Suppressor macrophage (primary cell): ENCODE measurements at regions not wholly inside any gene's neighbourhood (a gene's known extent, or its start where the extent isn't known, plus 50 kb on each side); places are given as distances from the start of the nearest gene placed in this dataset.
A peak's percentile ranks its signal among the peaks of the same experiment; 100 is the strongest.

Experiments
- DNase-seq, 4 experiments: peaks; one replicate each; pipeline ENCODE4 v3.0.0-alpha.2; 2020 to 2022

DNA sequence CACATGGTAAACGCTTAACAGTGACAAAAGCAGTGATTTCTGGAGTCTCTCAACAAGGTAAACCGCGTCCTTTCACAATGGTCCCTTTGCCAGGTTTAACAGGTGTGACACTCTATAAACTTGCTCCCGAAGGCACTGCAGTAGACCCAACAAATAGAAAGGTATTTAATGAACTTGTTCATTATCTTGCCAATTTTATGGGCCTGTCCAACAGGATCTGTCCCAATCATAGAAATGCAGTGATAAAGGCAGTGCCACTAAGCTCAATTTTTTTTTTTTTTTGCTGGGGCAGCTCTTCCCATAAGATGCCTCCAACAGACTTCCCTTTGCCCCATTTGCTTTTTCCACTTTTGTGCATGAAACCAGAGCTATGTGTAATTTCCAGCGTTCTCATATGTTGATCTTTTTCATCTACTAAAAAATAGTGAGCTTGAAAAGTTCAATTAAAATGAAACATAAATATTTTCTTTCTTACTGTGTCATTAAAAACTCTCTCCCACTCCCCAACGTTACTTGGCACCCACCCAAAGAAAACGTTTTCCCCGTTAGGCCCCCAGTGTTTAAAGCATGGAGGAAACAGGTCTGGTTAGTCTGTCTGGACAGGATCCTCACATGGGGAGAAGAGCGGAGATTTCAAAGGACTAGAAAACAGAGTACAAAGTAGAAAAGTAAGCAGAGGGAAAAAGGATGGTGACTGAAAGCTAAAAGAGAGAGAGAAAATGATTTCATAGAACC, 80.9 kb upstream of the SPATA31D4 start:
- DNase-seq: no peak

DNA sequence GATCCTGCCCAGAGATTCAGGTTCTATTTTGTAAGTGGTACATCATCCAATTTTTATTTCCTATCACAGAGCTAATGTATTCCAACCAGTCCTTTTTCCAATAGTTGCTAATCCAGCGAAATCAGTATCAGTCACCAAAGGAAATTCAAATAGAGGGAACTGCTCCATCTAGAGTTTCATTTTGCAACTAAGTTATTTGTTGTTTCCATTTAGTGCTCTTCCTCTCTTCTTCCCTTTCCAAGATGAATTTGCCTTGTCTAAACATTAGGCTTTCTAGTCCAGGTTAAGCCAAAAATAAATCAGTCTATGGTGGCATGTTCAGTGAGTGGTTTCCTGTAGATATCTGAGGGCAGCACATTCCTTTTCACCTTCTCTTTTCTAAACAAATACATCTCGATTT, 79.8 kb upstream of the SPATA31D4 start:
- DNase-seq: peak in 2 of 4 experiments; percentile 24 to 31

DNA sequence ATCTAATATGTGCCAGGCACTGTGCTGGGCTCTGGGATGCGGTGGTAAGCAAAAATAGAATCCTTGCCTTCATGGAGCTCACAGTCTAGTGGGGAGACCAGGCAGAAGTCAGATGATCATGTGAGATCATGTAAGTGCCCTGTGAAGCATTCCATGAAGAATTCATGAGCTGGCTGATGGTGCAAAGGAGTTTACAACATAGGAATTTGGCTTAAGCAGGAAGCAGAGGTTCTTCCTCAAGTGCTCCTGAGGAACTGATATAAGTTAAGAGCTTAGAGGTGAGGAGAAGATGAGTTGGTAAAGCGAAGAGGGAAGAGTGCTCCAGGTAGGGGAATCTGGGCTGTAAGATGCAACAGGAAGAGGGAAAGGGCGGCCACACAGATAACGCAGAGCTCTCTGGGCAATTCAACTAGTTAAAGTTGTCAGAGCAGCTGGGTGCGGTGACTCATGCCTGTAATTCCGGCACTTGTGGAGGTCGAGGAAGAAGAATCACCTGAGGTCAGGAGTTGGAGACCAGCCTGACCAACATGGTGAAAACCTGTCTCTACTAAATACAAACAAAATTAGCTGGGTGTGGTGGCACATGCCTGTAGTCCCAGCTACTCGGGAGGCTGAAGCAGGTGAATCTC, 78.5 kb upstream of the SPATA31D4 start:
- no peak for DNase-seq

DNA sequence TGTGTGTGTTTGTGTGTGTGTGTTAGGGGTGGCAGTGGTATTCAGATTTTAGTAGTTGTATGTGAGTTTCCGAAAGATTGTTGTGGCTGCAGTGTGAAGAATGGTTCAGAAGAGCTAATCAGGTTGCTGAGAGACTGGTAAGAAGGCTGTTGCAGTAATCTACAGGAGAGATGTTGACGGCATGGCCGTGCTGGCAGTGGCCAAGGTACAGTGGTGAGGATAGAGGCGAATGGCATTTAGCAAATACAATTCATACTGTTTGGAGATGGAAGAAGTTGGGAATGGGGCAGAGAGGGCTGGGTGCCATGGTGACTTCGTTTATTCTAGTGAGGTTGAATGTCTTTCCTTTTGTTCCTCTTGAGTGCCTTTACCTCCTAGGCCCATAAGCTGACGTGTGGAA, 77.5 kb upstream of the SPATA31D4 start:
- no peak for DNase-seq

DNA sequence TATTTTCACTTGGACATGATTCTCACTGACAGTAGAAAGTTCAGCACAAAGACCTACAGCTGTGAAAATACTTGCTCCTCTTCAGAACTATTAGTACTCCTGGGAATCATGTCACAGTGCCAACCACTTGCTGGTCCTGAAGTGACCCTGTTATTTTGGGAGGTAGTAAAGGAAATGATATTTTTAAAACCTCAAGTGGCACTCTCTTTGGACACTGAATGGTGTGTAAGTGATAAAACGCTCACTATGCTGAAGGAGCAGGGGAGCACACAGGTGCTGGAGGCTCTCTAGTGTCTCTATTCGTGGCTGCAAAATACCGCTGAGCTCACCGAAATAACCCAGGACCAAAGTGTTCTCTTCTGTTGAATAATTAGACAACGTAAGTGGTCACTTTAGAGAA, 76.9 kb upstream of the SPATA31D4 start:
- DNase-seq: no peak

DNA sequence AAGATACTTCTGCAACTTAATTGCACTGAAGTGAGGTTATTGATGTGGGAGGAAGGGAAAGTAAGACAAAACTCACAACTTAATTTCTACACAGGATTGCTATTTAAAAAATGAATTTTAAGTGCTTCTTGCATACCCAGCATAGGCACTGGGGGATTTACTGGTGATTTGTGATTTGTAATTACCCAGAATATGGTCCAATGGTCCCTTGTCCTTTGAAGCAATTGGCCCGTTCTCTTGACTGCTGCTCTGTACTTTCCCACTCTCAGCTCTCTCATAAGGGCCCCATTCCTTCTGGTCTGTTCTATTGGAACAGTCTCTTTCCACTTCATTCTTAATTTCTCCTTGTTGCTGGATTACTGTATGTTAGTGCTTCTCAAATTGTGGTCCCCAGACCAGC, 75.4 kb upstream of the SPATA31D4 start:
- no peak for DNase-seq

DNA sequence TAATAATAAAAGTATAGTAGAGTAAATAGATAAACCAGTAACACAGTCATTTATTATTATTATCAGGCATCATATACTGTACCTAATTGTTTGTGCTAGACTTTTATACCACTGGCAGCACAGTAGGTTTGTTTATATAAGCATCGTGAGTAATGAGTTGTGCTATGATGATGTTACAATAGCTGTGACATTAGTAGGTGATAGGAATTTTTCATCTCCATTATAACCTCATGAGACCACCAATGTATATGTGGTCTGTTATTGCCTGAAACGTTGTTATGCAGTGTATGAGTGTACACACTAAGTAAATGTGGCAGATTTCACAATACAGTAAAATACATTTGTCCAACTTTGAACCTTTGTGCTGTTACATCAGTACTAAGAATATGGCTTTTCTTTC, 72.7 kb upstream of the SPATA31D4 start:
- DNase-seq: no peak

DNA sequence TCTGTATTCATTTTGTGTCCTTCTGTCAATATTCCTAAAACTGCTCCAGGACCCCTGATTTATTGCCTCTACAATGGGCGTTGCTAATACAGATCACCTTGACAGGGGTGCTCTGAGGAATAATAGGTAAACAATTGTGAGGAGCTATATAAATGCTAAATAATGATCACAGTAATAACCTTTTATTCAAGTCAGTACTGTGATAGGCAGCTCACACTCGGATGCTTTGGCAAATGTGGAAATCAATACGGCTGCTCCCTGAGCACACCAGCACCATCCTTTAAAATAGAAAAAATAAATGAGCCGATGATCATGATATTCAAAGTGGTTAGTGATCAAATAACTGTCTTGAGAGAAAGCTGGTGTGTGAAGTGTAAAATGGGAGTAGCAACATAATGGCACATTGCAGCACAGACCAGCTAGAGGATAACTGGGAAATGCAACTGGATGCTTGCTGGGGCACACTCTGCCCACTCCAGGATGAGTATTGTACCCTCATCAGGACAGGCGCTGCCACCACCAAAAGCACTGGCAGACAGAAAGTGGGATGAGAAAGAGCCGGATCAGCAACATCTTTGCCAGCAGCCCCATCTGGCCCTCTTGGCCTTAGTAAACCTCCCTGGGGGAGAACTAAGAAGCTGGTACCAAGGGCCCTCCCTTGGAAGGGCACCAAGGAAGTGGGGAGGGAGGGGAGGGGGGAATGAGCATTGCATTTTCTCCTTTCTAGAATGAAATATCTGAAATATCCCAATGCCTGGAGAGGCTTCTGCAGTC, 69.4 kb upstream of the SPATA31D4 start:
- no peak for DNase-seq

DNA sequence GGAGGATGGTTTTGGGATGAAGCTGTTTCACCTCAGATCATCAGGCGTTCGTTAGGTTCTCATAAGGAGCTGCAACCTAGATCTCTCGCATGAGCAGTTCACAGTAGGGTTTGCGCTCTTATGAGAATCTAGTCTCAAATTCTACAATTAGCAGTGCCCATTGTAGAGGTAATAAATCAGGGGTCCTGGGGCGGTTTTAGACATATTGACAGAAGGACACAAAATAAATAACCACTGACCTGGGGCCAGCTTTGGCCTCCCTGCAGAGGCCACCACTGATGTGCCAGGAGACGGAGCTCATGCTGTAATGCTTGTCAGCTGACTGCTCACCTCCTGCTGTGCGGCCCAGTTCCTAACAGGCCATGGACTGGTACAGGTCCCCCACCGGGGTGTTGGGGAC, 67.6 kb upstream of the SPATA31D4 start:
- no peak for DNase-seq

DNA sequence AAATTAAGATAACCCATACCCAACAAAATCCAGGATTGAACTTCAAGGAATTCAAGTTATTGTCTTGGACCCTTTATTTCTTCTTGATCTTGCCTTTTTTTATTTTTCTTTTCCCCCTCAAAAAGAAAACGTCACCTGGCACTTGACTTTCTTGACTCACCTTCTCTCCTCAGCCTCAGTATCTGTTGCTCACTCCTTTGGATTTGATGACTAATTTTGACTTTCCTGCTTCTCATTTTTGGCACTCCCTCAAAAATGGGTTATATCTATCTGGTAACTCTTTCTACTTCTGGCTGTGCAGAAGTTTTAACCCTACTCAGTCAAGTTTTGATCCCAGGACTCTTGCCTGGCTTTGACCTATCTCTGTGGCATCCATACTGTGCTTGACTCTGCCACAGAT, 66.6 kb upstream of the SPATA31D4 start:
- DNase-seq: no peak

DNA sequence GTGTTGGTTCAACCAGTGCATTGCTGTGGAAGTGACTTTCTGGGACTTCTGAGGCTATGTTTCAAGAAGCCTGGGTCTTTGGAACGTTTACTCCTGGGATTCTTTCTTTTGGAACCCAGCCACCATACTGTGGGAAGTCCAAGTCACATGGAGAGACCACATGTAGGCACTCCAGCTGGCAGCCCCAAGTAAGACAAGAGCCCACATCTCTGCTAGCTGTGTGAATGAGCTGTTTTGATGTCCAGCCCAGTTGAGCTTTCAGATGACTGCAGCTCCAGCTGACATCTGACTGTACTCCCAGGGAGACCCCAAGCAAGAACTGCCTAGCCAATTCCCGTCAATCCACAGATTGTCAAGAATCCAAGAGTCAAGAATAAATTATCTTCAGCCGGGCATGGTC, 60.1 kb upstream of the SPATA31D4 start:
- DNase-seq: no peak

DNA sequence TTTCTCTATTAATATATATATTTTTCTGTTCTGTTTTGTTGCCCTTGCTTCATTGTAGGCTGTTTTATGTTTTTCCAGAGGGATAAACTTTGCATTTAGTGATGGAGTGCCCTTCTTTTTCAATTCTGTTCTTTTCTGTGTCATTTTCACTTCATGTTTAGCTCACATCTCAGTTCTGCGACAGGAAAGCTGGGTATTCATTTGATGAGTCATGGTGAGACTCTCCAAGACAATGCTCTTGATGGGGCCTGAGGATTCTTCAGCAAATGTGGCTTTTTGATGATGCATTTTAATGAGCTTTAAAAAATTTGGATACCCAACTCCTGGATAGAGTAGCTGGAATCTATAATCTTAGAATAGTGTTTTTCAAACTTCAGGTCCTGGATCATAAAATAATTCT, 56.5 kb upstream of the SPATA31D4 start:
- no peak for DNase-seq

DNA sequence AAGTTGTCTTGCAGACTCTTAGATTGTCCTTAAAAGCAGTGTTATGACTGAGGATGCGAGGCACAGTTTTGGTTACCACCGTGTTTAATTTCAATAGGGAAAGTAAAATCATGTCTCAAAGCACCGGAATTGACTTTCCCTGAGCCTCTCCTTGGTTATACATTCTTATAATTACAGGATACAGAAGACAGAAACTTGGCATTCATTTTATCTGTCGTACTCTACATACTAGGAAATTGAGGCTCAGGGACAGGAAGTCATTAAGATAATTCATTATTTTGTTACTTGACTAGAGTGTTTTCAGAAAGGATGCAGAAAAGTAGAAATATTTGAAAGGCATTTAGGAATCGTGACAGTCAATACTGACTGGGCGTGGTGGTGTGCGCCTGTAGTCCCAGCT, 54.0 kb upstream of the SPATA31D4 start:
- DNase-seq: no peak

DNA sequence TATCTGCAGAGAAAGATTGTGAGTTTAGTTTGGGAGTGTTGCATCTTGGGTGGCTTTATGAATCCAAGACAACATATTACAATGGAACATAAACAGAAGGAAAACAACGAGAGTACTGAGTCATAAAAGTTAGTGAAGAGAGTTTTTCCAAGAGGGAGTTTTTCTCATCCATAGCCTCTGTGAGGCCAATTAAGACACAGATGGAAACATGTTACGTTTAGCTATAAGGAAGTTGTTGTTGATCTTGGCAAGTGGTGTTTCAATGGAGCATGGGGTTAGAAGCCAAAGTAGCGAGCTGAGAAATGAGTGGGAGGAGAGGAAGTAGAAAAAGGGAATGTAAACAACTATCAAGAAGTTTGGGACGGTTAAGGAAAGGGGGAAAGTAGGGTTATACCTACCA, 53.3 kb upstream of the SPATA31D4 start:
- DNase-seq: peak in 3 of 4 experiments; percentile 20 to 22 (median 21)

DNA sequence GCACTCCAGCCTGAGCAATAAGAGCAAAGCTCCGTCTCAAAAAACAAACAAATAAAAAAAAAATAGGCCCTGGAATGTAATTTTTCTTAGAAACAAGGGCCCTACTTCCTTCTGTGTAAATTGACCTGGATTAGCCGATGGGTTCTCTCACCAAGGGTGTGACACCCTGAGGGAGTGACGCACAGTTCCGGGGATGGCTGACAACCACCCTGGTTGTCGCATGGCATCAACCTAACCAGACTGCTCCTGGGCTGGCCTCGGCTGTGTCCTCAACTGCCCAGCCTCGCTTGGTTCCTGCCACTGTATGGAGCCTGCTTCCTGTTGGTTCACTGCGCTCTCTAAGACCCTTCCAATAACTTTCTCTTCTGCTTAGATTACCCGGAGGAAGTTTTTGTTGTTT, 51.2 kb upstream of the SPATA31D4 start:
- no peak for DNase-seq
